SK-N-SH (cell line): ENCODE measurements at regions not wholly inside any gene's neighbourhood (a gene's known extent, or its start where the extent isn't known, plus 50 kb on each side); places are given as distances from the start of the nearest gene placed in this dataset.

ENCODE experiments used
- CTCF ChIA-PET: fragments of 300-600, 350-600 bp; formaldehyde crosslinking; extraction: SDS; loops from one replicate; lab custom pipeline; 2021; lab: Yijun Ruan, JAX
- POLR2A ChIA-PET: fragments of 350-600 bp; sonication (Branson Sonifier 250); formaldehyde crosslinking; extraction: SDS; loops from one replicate; lab custom pipeline; 2020; ENCODE audit warnings: antibody characterized with exemption, inconsistent platforms; lab: Yijun Ruan, JAX
- DNase-seq: peaks from one replicate; pipeline ENCODE4 v3.0.0; 2012
- H2AFZ ChIP-seq: fragments of 200-600 bp; sonication (generic); 2 replicates; pipeline ENCODE4 v1.8.1; 2016; ENCODE audit warnings: antibody characterized with exemption, mild to moderate bottlenecking, low read depth
- H3F3A ChIP-seq: fragments of 200-600 bp; sonication (generic); replicated peaks from 2 replicates; pipeline ENCODE3; 2016; ENCODE audit warnings: antibody characterized with exemption, mild to moderate bottlenecking; ENCODE audit not compliant: insufficient read depth
- H3K27ac ChIP-seq, 2 experiments: fragments of 200-500 bp in 1 of 2; fragments of 200-600 bp in 1 of 2; sonication (Bioruptor generic) in 1 of 2; sonication (generic), shearing (Covaris generic) in 1 of 2; 2 replicates each; pipeline versions ENCODE4 v1.5.1 to v1.6.1; 2014 to 2016; ENCODE audit warnings: low read depth in 2 of 2, inconsistent platforms in 1 of 2, low read length in 1 of 2, mild to moderate bottlenecking in 1 of 2, mixed read lengths in 1 of 2
- H3K27me3 ChIP-seq: fragments of 200-600 bp; sonication (generic), shearing (Covaris generic); 2 replicates; pipeline ENCODE4 v1.6.1; 2016; ENCODE audit warnings: mixed run types; ENCODE audit not compliant: insufficient read depth
- H3K36me3 ChIP-seq, 2 experiments: fragments of 200-500 bp in 1 of 2; fragments of 200-600 bp in 1 of 2; sonication (Bioruptor generic) in 1 of 2; sonication (generic) in 1 of 2; replicated peaks in 1 of 2; 2 replicates each; pipeline versions ENCODE3 to v1.5.1; 2014 to 2016; ENCODE audit warnings: low read length in 1 of 2, mild to moderate bottlenecking in 1 of 2; ENCODE audit not compliant: insufficient read depth in 2 of 2, control insufficient read depth in 1 of 2
- H3K4me1 ChIP-seq, 2 experiments: fragments of 200-500 bp in 1 of 2; fragments of 200-600 bp in 1 of 2; sonication (Bioruptor generic) in 1 of 2; sonication (generic), shearing (Covaris generic) in 1 of 2; 2 replicates each; pipeline versions ENCODE4 v1.5.1 to v1.6.1; 2014 to 2016; ENCODE audit warnings: low read depth in 1 of 2, low read length in 1 of 2, mixed run types in 1 of 2; ENCODE audit not compliant: insufficient read depth in 2 of 2, control insufficient read depth in 1 of 2
- H3K4me2 ChIP-seq: fragments of 200-600 bp; sonication (generic), shearing (Covaris generic); 2 replicates; pipeline ENCODE4 v1.6.1; 2017; ENCODE audit warnings: mixed run types
- H3K4me3 ChIP-seq, 2 experiments: fragments of 200-500 bp in 1 of 2; fragments of 200-600 bp in 1 of 2; sonication (Bioruptor generic) in 1 of 2; sonication (generic), shearing (Covaris generic) in 1 of 2; 2 replicates each; pipeline versions ENCODE4 v1.5.1 to v1.8.1; 2014 to 2016; ENCODE audit warnings: low read depth in 2 of 2, inconsistent platforms in 1 of 2, low read length in 1 of 2, mild to moderate bottlenecking in 1 of 2, mixed read lengths in 1 of 2, moderate library complexity in 1 of 2
- H3K79me2 ChIP-seq: fragments of 200-600 bp; sonication (generic); 2 replicates; pipeline ENCODE4 v1.8.1; 2017; ENCODE audit warnings: mild to moderate bottlenecking; ENCODE audit not compliant: insufficient read depth
- H3K9ac ChIP-seq: fragments of 200-600 bp; sonication (generic); 2 replicates; pipeline ENCODE4 v1.6.1; 2017; ENCODE audit warnings: mixed run types
- H3K9me2 ChIP-seq: fragments of 200-600 bp; sonication (generic); 2 replicates; pipeline ENCODE4 v1.6.1; 2017; ENCODE audit warnings: mixed run types
- H3K9me3 ChIP-seq: fragments of 200-600 bp; sonication (generic); 2 replicates; pipeline ENCODE4 v1.6.1; 2017; ENCODE audit warnings: mixed run types, mild to moderate bottlenecking, moderate library complexity
- H4K20me1 ChIP-seq: fragments of 200-600 bp; sonication (generic); 2 replicates; pipeline ENCODE4 v1.6.1; 2017; ENCODE audit warnings: mild to moderate bottlenecking, mixed run types; ENCODE audit not compliant: insufficient read depth
- EP300 ChIP-seq, 2 experiments: IDR thresholded peaks; 2 replicates each; pipeline versions ENCODE4 v1.4.0 to v1.6.1; 2012; ENCODE audit warnings: borderline replicate concordance in 1 of 2, low read depth in 1 of 2, low read length in 1 of 2
- EZH2phosphoT487 ChIP-seq: fragments of 200-600 bp; sonication (generic); IDR thresholded peaks from 2 replicates; pipeline ENCODE4 v1.6.1; 2017; ENCODE audit warnings: low read depth, mixed run types, mild to moderate bottlenecking, antibody characterized with exemption, moderate library complexity, borderline replicate concordance
- FOSL2 ChIP-seq: IDR thresholded peaks from 2 replicates; pipeline ENCODE4 v1.4.0; 2012; ENCODE audit warnings: low read depth, mild to moderate bottlenecking, moderate library complexity, borderline replicate concordance
- FOXM1 ChIP-seq: IDR thresholded peaks from 2 replicates; pipeline ENCODE4 v1.4.0; 2012; ENCODE audit warnings: low read depth, mild to moderate bottlenecking
- GABPA ChIP-seq: IDR thresholded peaks from 2 replicates; pipeline ENCODE4 v1.4.0; 2012; ENCODE audit warnings: low read depth, mild to moderate bottlenecking
- IRF3 ChIP-seq: fragments of 150-350 bp; IDR thresholded peaks from 2 replicates; pipeline ENCODE4 v1.6.1; 2016; ENCODE audit warnings: mild to moderate bottlenecking, low read depth, low read length
- MXI1 ChIP-seq: IDR thresholded peaks from 2 replicates; pipeline ENCODE4 v1.6.1; 2012; ENCODE audit warnings: mild to moderate bottlenecking, low read depth, low read length, improper control_type of control experiment
- NRF1 ChIP-seq: IDR thresholded peaks from 2 replicates; pipeline ENCODE4 v1.6.1; 2012; ENCODE audit warnings: low read depth, mild to moderate bottlenecking, low read length
- PBX3 ChIP-seq: IDR thresholded peaks from 2 replicates; pipeline ENCODE4; 2012
- POLR2AphosphoS5 ChIP-seq: IDR thresholded peaks from 2 replicates; pipeline ENCODE4 v1.6.1; 2012; ENCODE audit warnings: low read depth, low read length
- RAD21 ChIP-seq: IDR thresholded peaks from 2 replicates; pipeline ENCODE4 v1.6.1; 2012; ENCODE audit warnings: mild to moderate bottlenecking, low read length
- SIN3A ChIP-seq: IDR thresholded peaks from 2 replicates; pipeline ENCODE4 v1.6.1; 2012; ENCODE audit warnings: low read depth, mild to moderate bottlenecking, low read length, moderate library complexity, borderline replicate concordance
- SMC3 ChIP-seq: IDR thresholded peaks from 2 replicates; pipeline ENCODE4 v1.6.1; 2012; ENCODE audit warnings: low read depth, low read length, improper control_type of control experiment
- TAF1 ChIP-seq: IDR thresholded peaks from 2 replicates; pipeline ENCODE4 v1.6.1; 2012; ENCODE audit warnings: low read depth, mild to moderate bottlenecking, low read length, moderate library complexity, borderline replicate concordance
- TEAD4 ChIP-seq: IDR thresholded peaks from 2 replicates; pipeline ENCODE4 v1.4.0; 2012; ENCODE audit warnings: mild to moderate bottlenecking, borderline replicate concordance; ENCODE audit not compliant: insufficient read depth
- YY1 ChIP-seq: IDR thresholded peaks from 2 replicates; pipeline ENCODE4 v1.4.0; 2012; ENCODE audit warnings: low read depth, mild to moderate bottlenecking
- WGBS: methylation state at CpG from one replicate; pipeline ENCODE4 v1.1.6; 2017; ENCODE audit warnings: low lambda C conversion rate; 5-methylcytosine and 5-hydroxymethylcytosine counted together
- TF ChIP-seq, protein P1 (sequence below): fragments of 150-350 bp; IDR thresholded peaks from 2 replicates; pipeline ENCODE4 v1.6.1; 2017; ENCODE audit warnings: antibody characterized with exemption, low read length, low read depth, borderline replicate concordance

- TF ChIP-seq POLR2AphosphoS5 (no peak), YY1 (no peak), RAD21 (no peak), TAF1 (no peak), SMC3 (no peak), FOXM1 (no peak), PBX3 (no peak)
- TF ChIP-seq, protein P1, sequence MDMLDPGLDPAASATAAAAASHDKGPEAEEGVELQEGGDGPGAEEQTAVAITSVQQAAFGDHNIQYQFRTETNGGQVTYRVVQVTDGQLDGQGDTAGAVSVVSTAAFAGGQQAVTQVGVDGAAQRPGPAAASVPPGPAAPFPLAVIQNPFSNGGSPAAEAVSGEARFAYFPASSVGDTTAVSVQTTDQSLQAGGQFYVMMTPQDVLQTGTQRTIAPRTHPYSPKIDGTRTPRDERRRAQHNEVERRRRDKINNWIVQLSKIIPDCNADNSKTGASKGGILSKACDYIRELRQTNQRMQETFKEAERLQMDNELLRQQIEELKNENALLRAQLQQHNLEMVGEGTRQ = no peak
Observed at GRCh38 chr4:153929675-153930074, 140.8 kb upstream of the SFRP2 start (continued).

DNA sequence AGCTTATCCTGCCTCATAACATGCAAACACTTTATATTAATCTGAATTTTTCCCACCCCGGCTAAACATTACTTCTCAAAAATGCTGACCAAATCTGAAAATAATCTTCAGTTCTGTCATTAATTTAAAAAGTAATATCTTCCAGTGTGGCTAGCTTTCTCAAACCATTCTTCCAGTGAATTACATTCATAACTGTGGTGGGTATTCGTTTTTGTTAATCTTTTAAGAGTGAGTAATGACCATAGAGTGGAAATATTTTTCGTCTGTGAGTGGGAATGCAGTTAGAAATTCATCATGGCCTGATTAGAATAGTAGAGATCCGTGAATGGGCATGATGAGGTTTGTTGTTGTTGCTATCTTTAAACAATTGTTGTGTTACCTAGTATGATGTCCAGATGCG lies 138.6 kb upstream of the SFRP2 start:
- Histone ChIP-seq H4K20me1 (no peaks in the 10 kb centered on the region), H3K27ac (no peak overlapping the region), H3K36me3 (no peaks in the 10 kb centered on the region), H3K9me3 (no peaks in the 10 kb centered on the region), H3K9ac (no peak overlapping the region), H3K4me1 (no peaks in the 10 kb centered on the region), H3K4me2 (no peak overlapping the region), H3F3A (no peaks in the 10 kb centered on the region), H3K79me2 (no peaks in the 10 kb centered on the region), H3K4me3 (no peak overlapping the region), H3K27me3 (peaks cover 7% of the 10 kb centered on the region; the same call in 1 of the 2 replicates), H3K9me2 (no peaks in the 10 kb centered on the region), H2AFZ (no peak overlapping the region)
- 3% methylated on average over 5 of the region's 5 CpGs for WGBS
- ChIA-PET CTCF (interaction anchor here (0.9 to 1.1 kb wide), 2 partner anchors 10 to 11 kb away, joined by 3 read pairs; no protein-coding TSS in a partner anchor), POLR2A (no interaction called here)
- TF ChIP-seq EP300 (IDR thresholded peaks at IDR 0.05; ENCODE audit: borderline replicate concordance in 1 of 2, low read depth in 1 of 2, low read length in 1 of 2) (no peak), MXI1 (no peak), IRF3 (no peak), GABPA (no peak), EZH2phosphoT487 (no peak), TEAD4 (no peak), NRF1 (no peak), FOSL2 (no peak), SIN3A (no peak)
- no peak for DNase-seq
